ENCODE measurements at regions not wholly inside any gene's neighbourhood (a gene's known extent, or its start where the extent isn't known, plus 50 kb on each side); places are given as distances from the start of the nearest gene placed in this dataset.
"Not testable (repeated sequence)": the region's sequence is repeated elsewhere in the genome, so short reads cannot be mapped to it uniquely, and the experiment has no call there.

GRCh38 chr1:219410721-219411120, 202.2 kb downstream of the ZC3H11B start:
- DNase-seq (ENCODE audit: low spot score in 2 of 2); FAIRE-seq: not testable (repeated sequence)

- DNase-seq (ENCODE audit: low spot score in 2 of 2) (no peak), FAIRE-seq (no peak)
Measured at GRCh38 chr1:219405531-219406331, 207.2 kb downstream of the ZC3H11B start.

GRCh38 chr1:219404629-219405028, 208.3 kb downstream of the ZC3H11B start:
- no peak for FAIRE-seq

GRCh38 chr1:219402925-219403324, 210.0 kb downstream of the ZC3H11B start:
- FAIRE-seq = no peak
- no peak for DNase-seq (ENCODE audit: low spot score in 2 of 2)

More at GRCh38 chr1:219404629-219405028, 208.3 kb downstream of the ZC3H11B start:
- no peak for DNase-seq (ENCODE audit: low spot score in 2 of 2)

GRCh38 chr1:219401724-219402625, 210.9 kb downstream of the ZC3H11B start:
- FAIRE-seq = peak; percentile 17
- DNase-seq (ENCODE audit: low spot score in 2 of 2) = no peak

- DNase-seq (ENCODE audit: low spot score in 2 of 2) (no peak), FAIRE-seq (no peak)
Measured at GRCh38 chr1:219399446-219399845, 213.5 kb downstream of the ZC3H11B start.

- DNase-seq (ENCODE audit: low spot score in 2 of 2) (no peak), FAIRE-seq (no peak)
Measured at GRCh38 chr1:219398815-219399396, 214.0 kb downstream of the ZC3H11B start.

GRCh38 chr1:219397511-219397910, 215.4 kb downstream of the ZC3H11B start:
- FAIRE-seq = no peak
- DNase-seq (ENCODE audit: low spot score in 2 of 2) = no peak

- no peak for FAIRE-seq
- DNase-seq (ENCODE audit: low spot score in 2 of 2) = no peak
Measured at GRCh38 chr1:219391297-219391696, 217.6 kb downstream of the LYPLAL1 start.

- FAIRE-seq = no peak
- no peak for DNase-seq (ENCODE audit: low spot score in 2 of 2)
Measured at GRCh38 chr1:219387211-219387610, 213.5 kb downstream of the LYPLAL1 start.

GRCh38 chr1:219385787-219386427, 212.2 kb downstream of the LYPLAL1 start:
- no peak for FAIRE-seq
- peak in 1 of 2 donors; percentile 10 for DNase-seq (ENCODE audit: low spot score in 2 of 2)

- FAIRE-seq = no peak
- no peak for DNase-seq (ENCODE audit: low spot score in 2 of 2)
Measured at GRCh38 chr1:219383281-219383680, 209.6 kb downstream of the LYPLAL1 start.

- no peak for FAIRE-seq
- no peak for DNase-seq (ENCODE audit: low spot score in 2 of 2)
Measured at GRCh38 chr1:219381396-219381795, 207.7 kb downstream of the LYPLAL1 start.

GRCh38 chr1:219380463-219380862, 206.8 kb downstream of the LYPLAL1 start:
- FAIRE-seq = no peak
- no peak for DNase-seq (ENCODE audit: low spot score in 2 of 2)

- FAIRE-seq (no peak), DNase-seq (ENCODE audit: low spot score in 2 of 2) (no peak)
Measured at GRCh38 chr1:219379691-219380090, 206.0 kb downstream of the LYPLAL1 start.

- no peak for FAIRE-seq
- no peak for DNase-seq (ENCODE audit: low spot score in 2 of 2)
Measured at GRCh38 chr1:219374636-219375035, 201.0 kb downstream of the LYPLAL1 start.

- DNase-seq (ENCODE audit: low spot score in 2 of 2) = no peak
- FAIRE-seq = no peak
Measured at GRCh38 chr1:219374046-219374566, 200.4 kb downstream of the LYPLAL1 start.

GRCh38 chr1:219373616-219373935, 199.9 kb downstream of the LYPLAL1 start:
- FAIRE-seq (no peak), DNase-seq (ENCODE audit: low spot score in 2 of 2) (no peak)

GRCh38 chr1:219372916-219373615, 199.4 kb downstream of the LYPLAL1 start:
- DNase-seq (ENCODE audit: low spot score in 2 of 2) = no peak
- no peak for FAIRE-seq

- FAIRE-seq = no peak
Measured at GRCh38 chr1:219371471-219371870, 197.8 kb downstream of the LYPLAL1 start.

More at GRCh38 chr1:219371471-219371870, 197.8 kb downstream of the LYPLAL1 start:
- no peak for DNase-seq (ENCODE audit: low spot score in 2 of 2)

Measured in frontal cortex (tissue), 3 donors.